GM21381 (cell line): ENCODE measurements at regions not wholly inside any gene's neighbourhood (a gene's known extent, or its start where the extent isn't known, plus 50 kb on each side); places are given as distances from the start of the nearest gene placed in this dataset.
A peak's percentile ranks its signal among the peaks of the same experiment; 100 is the strongest.
"Not testable (repeated sequence)": the region's sequence is repeated elsewhere in the genome, so short reads cannot be mapped to it uniquely, and the experiment has no call there.

Experiments used
- ATAC-seq: cut with Tn5 transposase; IDR thresholded peaks from one replicate; pipeline ENCODE4 v1.9.1; 2021; ENCODE audit warnings: mild to moderate bottlenecking, moderate library complexity; ENCODE audit not compliant: unreplicated experiment

DNA sequence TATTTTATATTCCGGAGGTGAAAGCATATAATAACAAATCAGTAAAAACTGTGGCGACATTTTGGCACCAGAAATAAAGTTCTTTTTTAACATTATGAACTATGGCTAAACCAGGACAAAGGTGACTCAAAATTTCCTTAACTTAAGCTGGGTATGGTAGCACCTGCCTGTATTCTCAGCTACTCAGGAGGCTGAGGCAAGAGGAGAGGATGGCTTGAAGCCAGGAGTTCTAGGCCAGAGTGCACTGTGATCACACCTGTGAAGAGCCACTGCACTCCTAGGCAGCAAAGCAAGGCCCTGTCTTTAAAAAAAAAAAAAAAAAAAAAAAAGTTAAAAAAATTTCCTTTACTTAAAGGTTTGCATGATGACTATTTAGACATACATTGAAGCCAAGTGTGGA, 63.0 kb upstream of the KIF2A start:
- not testable (repeated sequence) for ATAC-seq

GRCh38 chr5:62248192-62248591, 57.8 kb upstream of the KIF2A start:
- ATAC-seq = not testable (repeated sequence)

DNA sequence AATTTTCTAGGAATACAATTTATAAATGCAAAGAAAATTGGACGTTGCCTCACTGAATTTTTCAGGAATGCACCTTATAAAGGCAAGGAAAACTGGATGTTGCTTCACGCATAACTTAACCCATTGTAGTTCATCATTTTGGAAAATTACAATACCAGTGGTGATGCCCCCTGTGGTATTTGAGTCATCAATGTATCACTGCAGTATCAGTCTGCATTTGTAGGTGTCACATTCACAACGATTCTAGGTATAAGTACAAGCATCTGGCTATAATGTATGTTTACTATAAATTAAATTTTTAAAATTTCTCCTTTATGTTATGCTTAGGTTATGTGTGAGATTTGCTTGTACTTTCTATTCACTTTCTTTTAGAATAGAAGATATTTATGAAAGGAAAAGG, 55.9 kb upstream of the KIF2A start:
- not testable (repeated sequence) for ATAC-seq

DNA sequence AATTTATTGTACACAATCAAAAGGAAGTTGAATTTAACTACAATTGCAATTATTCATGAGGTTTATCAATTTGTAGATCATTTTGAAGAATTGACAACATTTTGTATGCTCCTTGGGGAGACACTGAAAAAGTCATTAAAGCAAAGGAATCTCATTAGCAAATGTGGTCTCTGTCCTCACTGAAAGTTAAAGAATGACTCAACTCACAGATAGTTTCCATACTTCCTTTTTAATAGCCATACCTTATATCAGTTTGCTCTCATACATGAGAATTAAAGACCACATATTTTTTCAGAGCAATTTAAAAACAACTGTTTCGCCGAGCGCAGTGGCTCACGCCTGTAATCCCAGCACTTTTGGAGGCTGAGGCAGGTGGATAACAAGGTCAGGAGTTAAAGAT, 55.1 kb upstream of the KIF2A start:
- not testable (repeated sequence) for ATAC-seq

DNA sequence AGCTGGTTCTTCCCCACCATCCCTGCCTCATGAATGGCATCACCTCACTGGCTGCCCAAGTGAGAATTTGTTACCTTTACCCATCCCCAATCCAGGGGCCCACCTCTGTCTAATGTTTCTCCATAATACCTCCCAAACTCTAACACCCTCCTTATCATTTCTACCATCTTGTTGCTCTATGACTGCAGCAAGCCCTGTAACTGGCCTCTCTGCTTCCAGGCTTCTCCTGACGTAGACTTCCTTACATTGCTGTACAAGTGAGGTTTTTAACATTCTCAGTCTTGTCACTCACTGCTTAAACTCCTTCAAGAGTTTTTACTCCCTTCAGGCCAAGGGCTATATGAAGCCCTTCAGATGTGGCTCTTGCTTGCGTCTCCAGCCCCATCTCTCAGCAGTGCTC, 53.5 kb upstream of the KIF2A start:
- ATAC-seq = not testable (repeated sequence)

- not testable (repeated sequence) for ATAC-seq
Measured at GRCh38 chr5:62255551-62255950, 50.5 kb upstream of the KIF2A start.

DNA sequence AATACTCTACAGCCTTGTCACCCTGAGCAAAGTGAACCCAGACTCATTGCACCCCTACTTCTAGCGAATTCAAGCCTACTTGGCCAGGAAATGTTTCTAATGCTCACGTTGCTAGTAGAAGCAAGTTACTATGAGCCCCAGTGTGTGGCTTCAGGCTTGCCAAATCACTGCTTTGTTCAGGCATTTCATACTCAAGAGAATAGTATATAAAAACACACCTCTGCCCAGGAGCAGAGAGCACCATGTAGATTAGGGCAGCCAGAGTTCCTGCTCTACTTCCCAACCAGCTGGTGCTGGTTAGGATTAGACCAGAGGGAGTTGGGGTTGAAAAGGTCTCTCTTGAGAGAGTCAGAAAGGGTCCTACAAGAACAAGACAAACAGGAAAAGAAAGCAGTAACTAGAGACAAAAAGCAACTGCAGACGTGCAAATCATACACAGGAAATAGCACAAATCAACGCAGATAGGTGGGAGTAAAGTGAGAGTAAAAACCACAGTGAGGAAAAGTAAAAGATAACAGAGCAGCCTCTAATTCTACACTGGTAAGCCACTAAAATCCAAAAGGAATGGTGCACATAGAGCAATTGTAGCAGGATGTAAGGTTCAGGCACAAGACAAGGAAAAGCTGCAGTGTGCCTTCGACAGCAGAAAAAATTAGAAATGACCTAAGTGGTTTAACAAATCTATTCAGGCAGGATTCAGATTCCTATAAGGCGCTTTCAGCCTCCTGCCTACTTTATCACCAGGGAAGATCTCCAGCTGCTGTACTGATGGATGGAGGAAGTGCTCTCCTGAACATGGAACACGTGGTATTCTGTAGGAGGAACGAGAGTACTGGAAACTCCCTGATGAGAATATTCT, 49.6 kb upstream of the KIF2A start:
- ATAC-seq = peak; percentile 66
